HCT116 (cell line): ENCODE measurements at regions not wholly inside any gene's neighbourhood (a gene's known extent, or its start where the extent isn't known, plus 50 kb on each side); places are given as distances from the start of the nearest gene placed in this dataset.

Source experiments
- ATAC-seq: fragments of 200-7000 bp; cut with Tn5 transposase; 2 replicates; pipeline ENCODE4 v1.9.1; 2020; ENCODE audit warnings: mild to moderate bottlenecking, moderate library complexity
- BruUV-seq: library from RNA; stranded (reverse); fragments of 400-500 nt; replicated peaks from 2 replicates; lab custom pipeline; 2021; lab: Mats Ljungman, UMichigan
- CTCF ChIA-PET: fragments of 300-600 bp; sonication (Branson Sonifier 250); formaldehyde crosslinking; loops from one replicate; lab custom pipeline; 2021; ENCODE audit warnings: antibody characterized with exemption; lab: Charles Lee
- POLR2A ChIA-PET: fragments of 300-600, 350-600 bp; sonication (Branson Sonifier 250); formaldehyde crosslinking; loops from one replicate; lab custom pipeline; 2021; ENCODE audit warnings: antibody characterized with exemption; lab: Charles Lee
- RAD21 ChIA-PET, 2 experiments: fragments of 300-600 bp; sonication (Branson Sonifier 250); formaldehyde crosslinking; loops; one replicate each; lab custom pipeline; 2023; ENCODE audit warnings: low total read pairs in 2 of 2; ENCODE audit not compliant: uncharacterized antibody in 2 of 2, unreplicated experiment in 2 of 2, low non-redundant PET in 1 of 2; lab: Charles Lee
- DNase-seq: peaks from one replicate; pipeline ENCODE4 v3.0.0-alpha.2; 2010; ENCODE audit warnings: low read depth, low spot score
- H2AFZ ChIP-seq: fragments of 200-600 bp; shearing (Covaris generic), sonication (generic); 2 replicates; pipeline ENCODE4 v1.6.1; 2017; ENCODE audit warnings: low read depth, mixed run types, mixed read lengths, antibody characterized with exemption, low read length; ENCODE audit not compliant: poor library complexity, severe bottlenecking
- H3K27ac ChIP-seq: 2 replicates; pipeline ENCODE4 v1.5.1; 2012; ENCODE audit warnings: low read depth, low read length
- H3K27me3 ChIP-seq: fragments of 200-600 bp; sonication (generic); 2 replicates; pipeline ENCODE4 v1.6.1; 2016; ENCODE audit warnings: mixed run types, low read length, mixed read lengths; ENCODE audit not compliant: insufficient read depth
- H3K36me3 ChIP-seq, 2 experiments: fragments of 200-500 bp in 1 of 2; fragments of 200-600 bp in 1 of 2; sonication (Bioruptor generic) in 1 of 2; sonication (generic) in 1 of 2; 2 replicates each; pipeline versions ENCODE4 v1.5.1 to v1.6.1; 2014 to 2016; ENCODE audit warnings: low read length in 2 of 2, inconsistent platforms in 1 of 2, mixed read lengths in 1 of 2, mixed run types in 1 of 2; ENCODE audit not compliant: insufficient read depth in 2 of 2, control insufficient read depth in 1 of 2
- H3K4me1 ChIP-seq, 2 experiments: fragments of 200-600 bp in 1 of 2; sonication (generic) in 1 of 2; 2 replicates each; pipeline versions ENCODE4 v1.5.1 to v1.6.1; 2012 to 2017; ENCODE audit warnings: low read length in 2 of 2, inconsistent platforms in 1 of 2, mild to moderate bottlenecking in 1 of 2, mixed read lengths in 1 of 2, mixed run types in 1 of 2, moderate library complexity in 1 of 2; ENCODE audit not compliant: insufficient read depth in 2 of 2, control insufficient read depth in 1 of 2
- H3K4me2 ChIP-seq: fragments of 200-600 bp; sonication (generic); 2 replicates; pipeline ENCODE4 v1.6.1; 2017; ENCODE audit warnings: mixed run types, low read length, mixed read lengths
- H3K4me3 ChIP-seq, 2 experiments: fragments of 200-600 bp in 1 of 2; sonication (generic) in 1 of 2; replicated peaks in 1 of 2; 2 replicates each; pipeline ENCODE4 v1.5.1; 2011 to 2016; ENCODE audit warnings: low read length in 2 of 2, control low read depth in 1 of 2, low read depth in 1 of 2, mild to moderate bottlenecking in 1 of 2, mixed read lengths in 1 of 2, mixed run types in 1 of 2
- H3K79me2 ChIP-seq: fragments of 200-600 bp; sonication (generic); 2 replicates; pipeline ENCODE4 v1.6.1; 2017; ENCODE audit warnings: mild to moderate bottlenecking, mixed run types, low read length, moderate library complexity, mixed read lengths; ENCODE audit not compliant: insufficient read depth
- H3K9ac ChIP-seq: fragments of 200-600 bp; sonication (generic); 2 replicates; pipeline ENCODE4 v1.6.1; 2016; ENCODE audit warnings: low read length, mixed read lengths
- H3K9me2 ChIP-seq: fragments of 200-600 bp; sonication (generic), shearing (Covaris generic); 2 replicates; pipeline ENCODE4 v1.6.1; 2017; ENCODE audit warnings: mixed run types, mild to moderate bottlenecking, moderate library complexity; ENCODE audit not compliant: insufficient read depth
- H3K9me3 ChIP-seq, 2 experiments: fragments of 200-500 bp in 1 of 2; fragments of 200-600 bp in 1 of 2; sonication (Bioruptor generic) in 1 of 2; sonication (generic) in 1 of 2; 2 replicates each; pipeline ENCODE4 v1.6.1; 2014 to 2017; ENCODE audit warnings: low read length in 2 of 2, mixed read lengths in 2 of 2, inconsistent platforms in 1 of 2, low read depth in 1 of 2, mild to moderate bottlenecking in 1 of 2, mixed run types in 1 of 2, moderate library complexity in 1 of 2; ENCODE audit not compliant: control insufficient read depth in 1 of 2, insufficient read depth in 1 of 2
- H4K20me1 ChIP-seq: fragments of 200-600 bp; sonication (generic), shearing (Covaris generic); 2 replicates; pipeline ENCODE4 v1.6.1; 2017; ENCODE audit warnings: mixed run types, mild to moderate bottlenecking, moderate library complexity; ENCODE audit not compliant: insufficient read depth
- CEBPB ChIP-seq: IDR thresholded peaks from 2 replicates; pipeline ENCODE4 v1.6.1; 2012; ENCODE audit warnings: low read depth
- JUND ChIP-seq: IDR thresholded peaks from 2 replicates; pipeline ENCODE4 v1.6.1; 2012
- MAX ChIP-seq: IDR thresholded peaks from 2 replicates; pipeline ENCODE4 v1.6.1; 2012
- SIN3A ChIP-seq: IDR thresholded peaks from 2 replicates; pipeline ENCODE4 v1.6.1; 2012; ENCODE audit warnings: low read depth
- TCF7L2 ChIP-seq: IDR thresholded peaks from 2 replicates; pipeline ENCODE4 v1.7.0; 2011; ENCODE audit warnings: borderline replicate concordance, inconsistent platforms; ENCODE audit not compliant: insufficient read depth, insufficient read length; ENCODE audit errors: extremely low read depth
- YY1 ChIP-seq: IDR thresholded peaks from 2 replicates; pipeline ENCODE4 v1.6.1; 2011; ENCODE audit warnings: low read length, low read depth, moderate library complexity, mild to moderate bottlenecking; ENCODE audit not compliant: insufficient replicate concordance; ENCODE audit errors: extremely low read depth
- intact Hi-C: fragments of 100-400 bp; cut with micrococcal nuclease; formaldehyde crosslinking; loops from 2 replicates; pipeline ENCODE4 v1.10.0; 2022
- TF ChIP-seq, protein P1 (sequence below), 3 experiments: fragments of 200-600 bp in 1 of 3; sonication (generic) in 1 of 3; IDR thresholded peaks in 2 of 3; conservative IDR thresholded peaks in 1 of 3; 2 replicates each; pipeline ENCODE4 v1.5.1; 2012 to 2017; ENCODE audit warnings: low read depth in 2 of 3, low read length in 2 of 3, antibody characterized with exemption in 1 of 3, borderline replicate concordance in 1 of 3, control low read depth in 1 of 3, mild to moderate bottlenecking in 1 of 3, mixed read lengths in 1 of 3, mixed run types in 1 of 3, moderate library complexity in 1 of 3; ENCODE audit not compliant: insufficient read depth in 1 of 3

DNA sequence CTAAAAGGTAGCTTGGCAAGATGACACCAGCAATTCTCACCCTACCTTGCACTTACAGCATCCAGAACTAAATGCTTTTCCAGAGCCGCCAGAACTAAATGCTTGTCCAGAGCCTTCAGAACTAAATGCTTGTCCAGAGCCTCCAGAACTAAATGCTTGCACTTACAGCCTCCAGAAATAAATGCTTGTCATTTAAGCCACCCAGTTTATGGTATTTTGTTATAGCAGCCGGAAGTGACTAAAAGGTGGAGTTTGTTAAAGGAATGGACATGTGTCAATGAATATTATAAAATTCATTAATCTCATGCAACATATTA is 133.5 kb downstream of the GPX5 start:
- Histone ChIP-seq H3K9ac (no peak overlapping the region), H3K27ac (no peak overlapping the region), H3K36me3 (no peaks in the 10 kb centered on the region), H3K4me2 (no peak overlapping the region), H4K20me1 (no peaks in the 10 kb centered on the region), H2AFZ (no peak overlapping the region), H3K9me2 (no peaks in the 10 kb centered on the region), H3K4me1 (peaks cover 0 to 10% of the 10 kb centered on the region in 2 experiments; a peak in 1 of 4 replicates), H3K79me2 (no peaks in the 10 kb centered on the region), H3K27me3 (no peaks in the 10 kb centered on the region), H3K9me3 (no peaks in the 10 kb centered on the region), H3K4me3 (no peak overlapping the region)
- BruUV-seq = no TSS peak
- ATAC-seq = no peak
- ChIA-PET POLR2A (no interaction called here), CTCF (no interaction called here), RAD21 (no interaction called here)
- intact Hi-C loops = no loop called here
- no peak for DNase-seq
- TF ChIP-seq, protein P1, sequence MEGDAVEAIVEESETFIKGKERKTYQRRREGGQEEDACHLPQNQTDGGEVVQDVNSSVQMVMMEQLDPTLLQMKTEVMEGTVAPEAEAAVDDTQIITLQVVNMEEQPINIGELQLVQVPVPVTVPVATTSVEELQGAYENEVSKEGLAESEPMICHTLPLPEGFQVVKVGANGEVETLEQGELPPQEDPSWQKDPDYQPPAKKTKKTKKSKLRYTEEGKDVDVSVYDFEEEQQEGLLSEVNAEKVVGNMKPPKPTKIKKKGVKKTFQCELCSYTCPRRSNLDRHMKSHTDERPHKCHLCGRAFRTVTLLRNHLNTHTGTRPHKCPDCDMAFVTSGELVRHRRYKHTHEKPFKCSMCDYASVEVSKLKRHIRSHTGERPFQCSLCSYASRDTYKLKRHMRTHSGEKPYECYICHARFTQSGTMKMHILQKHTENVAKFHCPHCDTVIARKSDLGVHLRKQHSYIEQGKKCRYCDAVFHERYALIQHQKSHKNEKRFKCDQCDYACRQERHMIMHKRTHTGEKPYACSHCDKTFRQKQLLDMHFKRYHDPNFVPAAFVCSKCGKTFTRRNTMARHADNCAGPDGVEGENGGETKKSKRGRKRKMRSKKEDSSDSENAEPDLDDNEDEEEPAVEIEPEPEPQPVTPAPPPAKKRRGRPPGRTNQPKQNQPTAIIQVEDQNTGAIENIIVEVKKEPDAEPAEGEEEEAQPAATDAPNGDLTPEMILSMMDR (IDR thresholded peaks at IDR 0.05 in 2 of 3, conservative IDR thresholded peaks at IDR 0.05 in 1 of 3; ENCODE audit: borderline replicate concordance in 1 of 3, insufficient read depth in 1 of 3, low read depth in 2 of 3, low read length in 2 of 3) = no peak
- TF ChIP-seq YY1 = no peak
- TF ChIP-seq, all 23 proteins: peak for 0

- TF ChIP-seq CEBPB (no peak), JUND (no peak), SIN3A (no peak), TCF7L2 (no peak), MAX (no peak), YY1 (no peak)
- TF ChIP-seq, protein P1 (IDR thresholded peaks at IDR 0.05 in 2 of 3, conservative IDR thresholded peaks at IDR 0.05 in 1 of 3; ENCODE audit: borderline replicate concordance in 1 of 3, insufficient read depth in 1 of 3, low read depth in 2 of 3, low read length in 2 of 3) = no peak
- TF ChIP-seq, all 23 proteins: peak for 0
- Histone ChIP-seq H3K36me3 (no peaks in the 10 kb centered on the region), H3K4me3 (no peak overlapping the region), H3K79me2 (no peaks in the 10 kb centered on the region), H3K4me2 (no peak overlapping the region), H2AFZ (no peak overlapping the region), H3K9me2 (no peaks in the 10 kb centered on the region), H3K27ac (no peak overlapping the region), H3K27me3 (no peaks in the 10 kb centered on the region), H3K4me1 (peaks cover 0 to 10% of the 10 kb centered on the region in 2 experiments; a peak in 1 of 4 replicates), H3K9me3 (no peaks in the 10 kb centered on the region), H3K9ac (no peak overlapping the region), H4K20me1 (no peaks in the 10 kb centered on the region)
- POLR2A ChIA-PET = no interaction called here
- no TSS peak for BruUV-seq
- DNase-seq = no peak
- CTCF ChIA-PET = no interaction called here
- intact Hi-C loops = no loop called here
- RAD21 ChIA-PET = no interaction called here
- ATAC-seq = no peak
These were observed 135.5 kb downstream of the GPX5 start for GRCh38 chr6:28661097-28661713.
